ENCODE measurements at regions not wholly inside any gene's neighbourhood (a gene's known extent, or its start where the extent isn't known, plus 50 kb on each side); places are given as distances from the start of the nearest gene placed in this dataset.
A peak's percentile ranks its signal among the peaks of the same experiment; 100 is the strongest.

DNA sequence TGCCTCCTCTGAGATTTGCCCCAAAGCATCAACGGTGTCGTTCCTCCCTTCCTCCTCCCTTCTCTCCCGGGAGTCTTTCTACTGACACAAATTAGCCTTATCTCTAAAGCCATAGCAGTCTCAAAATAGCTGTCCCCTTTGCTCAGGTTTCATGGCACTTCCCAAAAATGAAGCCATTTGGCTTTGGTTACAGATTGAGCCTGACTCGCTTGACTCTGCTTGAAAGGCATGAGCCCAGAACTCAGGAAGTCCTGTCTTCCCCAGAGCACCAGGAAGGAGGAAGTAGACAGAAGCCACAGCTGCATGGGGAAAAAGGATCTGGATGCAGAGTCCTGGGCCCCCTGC lies 234.4 kb upstream of the RGPD4 start:
- no peak for DNase-seq
- in situ Hi-C loops (cut with HindIII; ENCODE audit: low pct_ligation_motif_present, low sequenced_read_pairs): no loop called here
- H3K36me3 ChIP-seq (replicated peaks): no peaks in the 10 kb centered on the region
- TF ChIP-seq, protein P1, sequence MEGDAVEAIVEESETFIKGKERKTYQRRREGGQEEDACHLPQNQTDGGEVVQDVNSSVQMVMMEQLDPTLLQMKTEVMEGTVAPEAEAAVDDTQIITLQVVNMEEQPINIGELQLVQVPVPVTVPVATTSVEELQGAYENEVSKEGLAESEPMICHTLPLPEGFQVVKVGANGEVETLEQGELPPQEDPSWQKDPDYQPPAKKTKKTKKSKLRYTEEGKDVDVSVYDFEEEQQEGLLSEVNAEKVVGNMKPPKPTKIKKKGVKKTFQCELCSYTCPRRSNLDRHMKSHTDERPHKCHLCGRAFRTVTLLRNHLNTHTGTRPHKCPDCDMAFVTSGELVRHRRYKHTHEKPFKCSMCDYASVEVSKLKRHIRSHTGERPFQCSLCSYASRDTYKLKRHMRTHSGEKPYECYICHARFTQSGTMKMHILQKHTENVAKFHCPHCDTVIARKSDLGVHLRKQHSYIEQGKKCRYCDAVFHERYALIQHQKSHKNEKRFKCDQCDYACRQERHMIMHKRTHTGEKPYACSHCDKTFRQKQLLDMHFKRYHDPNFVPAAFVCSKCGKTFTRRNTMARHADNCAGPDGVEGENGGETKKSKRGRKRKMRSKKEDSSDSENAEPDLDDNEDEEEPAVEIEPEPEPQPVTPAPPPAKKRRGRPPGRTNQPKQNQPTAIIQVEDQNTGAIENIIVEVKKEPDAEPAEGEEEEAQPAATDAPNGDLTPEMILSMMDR (IDR thresholded peaks at IDR 0.05; ENCODE audit: low read depth, low read length, missing control alignments): no peak
- H3K27me3 ChIP-seq (replicated peaks): no peaks in the 10 kb centered on the region
- H3K4me3 ChIP-seq (ENCODE audit: low read depth, low read length): no peak overlapping the region
- no peak overlapping the region for H3K27ac ChIP-seq

DNA sequence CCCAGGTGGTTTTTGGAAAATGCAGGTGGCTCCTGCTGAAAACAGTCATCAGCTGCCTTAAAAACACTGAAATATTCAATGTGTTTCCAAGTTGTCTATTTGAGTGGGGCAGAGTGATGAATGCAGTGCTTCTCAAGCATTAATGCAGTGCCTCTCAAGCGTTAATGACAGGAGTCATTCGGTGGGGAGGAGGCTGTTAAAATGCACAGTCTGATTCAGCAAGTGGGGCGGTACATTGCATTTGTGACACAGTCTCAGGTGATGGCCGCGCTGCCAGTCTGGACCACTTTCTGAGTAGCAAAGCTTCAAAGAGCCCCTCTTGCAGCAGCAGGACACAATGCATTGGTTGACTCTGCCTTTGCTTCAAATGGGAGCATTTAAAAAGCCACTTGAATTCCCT lies 231.4 kb upstream of the RGPD4 start:
- Histone ChIP-seq H3K27ac (no peak overlapping the region), H3K27me3 (replicated peaks) (no peaks in the 10 kb centered on the region), H3K4me3 (ENCODE audit: low read depth, low read length) (no peak overlapping the region), H3K36me3 (replicated peaks) (no peaks in the 10 kb centered on the region)
- TF ChIP-seq, protein P1 (IDR thresholded peaks at IDR 0.05; ENCODE audit: low read depth, low read length, missing control alignments): no peak
- in situ Hi-C loops (cut with HindIII; ENCODE audit: low pct_ligation_motif_present, low sequenced_read_pairs): no loop called here
- no peak for DNase-seq

DNA sequence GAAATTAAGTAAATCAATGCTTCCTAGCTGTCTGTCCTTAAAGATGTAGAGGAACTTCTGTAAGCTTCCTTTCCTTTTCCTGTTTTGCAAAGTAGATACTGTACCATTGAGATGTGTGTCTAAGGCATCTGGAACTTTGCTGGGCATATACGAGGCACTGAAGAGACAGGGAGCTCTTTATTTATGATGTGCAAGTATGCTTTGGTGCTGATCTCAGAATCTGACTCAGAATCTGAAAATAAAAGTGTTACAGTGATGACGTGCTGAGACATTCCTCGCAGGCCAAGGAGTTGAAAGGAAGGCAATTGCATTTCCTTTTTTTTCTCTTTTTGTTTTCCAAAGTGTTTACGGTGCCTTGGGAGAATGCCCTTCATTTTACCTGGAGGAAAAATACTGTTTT lies 230.9 kb upstream of the RGPD4 start:
- no peak overlapping the region for H3K4me3 ChIP-seq (ENCODE audit: low read depth, low read length)
- TF ChIP-seq, protein P1 (IDR thresholded peaks at IDR 0.05; ENCODE audit: low read depth, low read length, missing control alignments): no peak
- H3K27ac ChIP-seq: no peak overlapping the region
- in situ Hi-C loops (cut with HindIII; ENCODE audit: low pct_ligation_motif_present, low sequenced_read_pairs): no loop called here
- H3K27me3 ChIP-seq (replicated peaks): no peaks in the 10 kb centered on the region
- DNase-seq: peak; percentile 66
- H3K36me3 ChIP-seq (replicated peaks): no peaks in the 10 kb centered on the region

DNA sequence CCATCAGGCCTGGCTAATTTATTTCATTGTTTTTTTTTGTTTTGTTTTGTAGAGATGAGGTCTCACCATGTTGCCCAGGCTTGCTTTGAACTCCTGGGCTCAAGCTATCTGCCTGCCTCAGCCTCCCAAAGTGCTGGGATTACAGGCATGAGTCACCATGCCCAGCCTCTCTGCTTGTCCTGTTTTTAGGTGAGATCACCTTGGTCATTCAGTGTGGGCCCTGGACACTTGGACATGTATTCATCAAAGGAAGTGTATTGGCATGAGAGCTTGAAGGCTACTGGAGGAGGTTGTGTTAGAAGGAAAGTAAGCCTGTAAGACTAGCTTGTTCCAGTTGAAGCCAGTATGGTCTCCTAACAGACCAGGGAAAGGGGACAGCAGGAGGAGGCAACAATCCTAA lies 229.2 kb upstream of the RGPD4 start:
- no peak overlapping the region for H3K4me3 ChIP-seq (ENCODE audit: low read depth, low read length)
- H3K36me3 ChIP-seq (replicated peaks): no peaks in the 10 kb centered on the region
- H3K27ac ChIP-seq: no peak overlapping the region
- in situ Hi-C loops (cut with HindIII; ENCODE audit: low pct_ligation_motif_present, low sequenced_read_pairs): no loop called here
- no peaks in the 10 kb centered on the region for H3K27me3 ChIP-seq (replicated peaks)
- no peak for DNase-seq
- TF ChIP-seq, protein P1 (IDR thresholded peaks at IDR 0.05; ENCODE audit: low read depth, low read length, missing control alignments): no peak

DNA sequence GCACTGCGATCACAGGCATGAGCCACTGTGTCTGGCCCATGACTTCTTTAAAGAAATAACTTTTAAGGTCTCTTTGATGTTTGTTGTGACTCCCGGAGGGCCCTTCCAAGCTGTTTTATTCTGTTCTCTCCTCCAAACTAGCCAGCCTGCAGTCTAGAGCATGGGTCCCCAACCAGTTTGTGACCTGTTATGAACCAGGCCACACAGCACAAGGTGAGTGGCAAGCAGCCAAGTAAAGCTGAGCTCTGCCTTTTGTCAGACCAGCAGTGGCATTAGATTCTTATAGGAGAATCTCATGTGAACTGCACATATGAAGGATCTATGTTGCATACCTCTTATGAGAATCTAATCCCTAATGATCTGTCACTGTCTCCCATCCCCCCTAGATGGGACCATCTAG lies 223.9 kb upstream of the RGPD4 start:
- in situ Hi-C loops (cut with HindIII; ENCODE audit: low pct_ligation_motif_present, low sequenced_read_pairs): no loop called here
- no peak overlapping the region for H3K4me3 ChIP-seq (ENCODE audit: low read depth, low read length)
- no peak for DNase-seq
- TF ChIP-seq, protein P1 (IDR thresholded peaks at IDR 0.05; ENCODE audit: low read depth, low read length, missing control alignments): no peak
- H3K27me3 ChIP-seq (replicated peaks): no peaks in the 10 kb centered on the region
- no peaks in the 10 kb centered on the region for H3K36me3 ChIP-seq (replicated peaks)
- H3K27ac ChIP-seq: no peak overlapping the region

DNA sequence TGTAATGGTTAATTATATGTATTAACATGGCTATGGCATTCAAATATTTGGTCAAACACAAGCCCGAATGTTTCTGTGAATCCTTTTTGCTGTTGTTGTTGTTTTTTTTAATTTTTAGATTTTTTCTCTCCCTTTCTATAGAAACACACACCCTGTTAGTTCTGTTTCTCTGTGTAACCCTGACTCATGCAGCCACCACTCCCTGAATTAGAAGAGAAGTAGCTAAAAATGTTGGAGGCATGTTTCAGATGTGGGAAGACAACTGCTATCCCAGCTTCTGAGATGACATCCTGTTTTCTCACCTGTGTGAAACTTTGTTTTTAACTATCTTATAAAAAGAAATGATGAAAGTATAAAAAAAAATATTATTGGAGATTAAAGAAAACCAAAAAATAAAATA lies 219.6 kb upstream of the RGPD4 start:
- in situ Hi-C loops (cut with HindIII; ENCODE audit: low pct_ligation_motif_present, low sequenced_read_pairs): no loop called here
- no peak for DNase-seq
- Histone ChIP-seq H3K36me3 (replicated peaks) (no peaks in the 10 kb centered on the region), H3K4me3 (ENCODE audit: low read depth, low read length) (no peak overlapping the region), H3K27ac (no peak overlapping the region), H3K27me3 (replicated peaks) (no peaks in the 10 kb centered on the region)
- TF ChIP-seq, protein P1 (IDR thresholded peaks at IDR 0.05; ENCODE audit: low read depth, low read length, missing control alignments): no peak

Measured in brain microvascular endothelial cell (primary cell).